ENCODE measurements at regions not wholly inside any gene's neighbourhood (a gene's known extent, or its start where the extent isn't known, plus 50 kb on each side); places are given as distances from the start of the nearest gene placed in this dataset.

DNA sequence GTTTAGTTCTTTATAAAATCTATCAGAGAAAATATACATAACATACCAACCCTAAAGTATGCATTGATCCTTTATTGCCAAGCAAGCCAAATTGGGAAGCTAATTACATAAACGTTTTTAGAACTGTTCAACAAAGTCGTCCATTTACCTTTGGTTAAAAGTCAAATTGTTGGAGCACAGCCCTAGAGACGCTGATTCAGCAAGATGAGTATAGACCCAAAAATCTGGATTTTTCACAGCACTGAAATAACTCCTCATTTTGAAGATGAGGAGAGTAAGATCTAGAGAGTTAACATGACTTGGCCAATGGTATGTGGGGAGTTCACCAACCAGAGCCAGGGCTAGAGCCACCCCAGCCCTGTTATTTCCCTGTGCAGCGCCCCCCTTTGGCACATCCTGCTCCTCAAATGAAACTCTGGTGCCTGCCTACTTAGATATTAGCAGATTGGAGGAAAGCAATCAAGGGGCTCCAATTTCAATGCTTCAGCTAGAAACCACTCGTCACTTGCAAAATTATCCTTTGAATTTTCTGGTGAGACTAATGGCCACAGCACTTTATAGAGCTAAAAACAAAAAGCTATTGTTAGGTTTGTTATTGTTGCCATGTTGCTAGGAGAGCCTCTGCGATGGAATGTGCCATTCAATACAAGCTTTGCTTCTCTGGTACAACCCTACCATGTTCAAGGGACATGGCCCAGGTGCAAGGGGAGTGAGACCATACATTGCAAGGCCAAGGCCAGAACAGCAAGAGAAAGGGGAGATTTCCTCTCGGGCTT is 132.6 kb upstream of the ZEB1 start:
- Histone ChIP-seq H3K4me3 (no peak overlapping the region), H3K9me3 (no peaks in the 10 kb centered on the region), H3K27ac (no peak overlapping the region), H3K4me1 (ENCODE audit: control insufficient read depth in 1 of 2, low read depth in 2 of 2) (peaks cover 7 to 19% of the 10 kb centered on the region in 2 donors), H3K36me3 (no peaks in the 10 kb centered on the region), H3K27me3 (replicated peaks; ENCODE audit: insufficient read depth) (no peaks in the 10 kb centered on the region)
- ATAC-seq (ENCODE audit: insufficient number of reproducible peaks, low FRiP score, low read depth) (no peak), DNase-seq (ENCODE audit: low spot score) (no peak)
- TF ChIP-seq, protein P1, sequence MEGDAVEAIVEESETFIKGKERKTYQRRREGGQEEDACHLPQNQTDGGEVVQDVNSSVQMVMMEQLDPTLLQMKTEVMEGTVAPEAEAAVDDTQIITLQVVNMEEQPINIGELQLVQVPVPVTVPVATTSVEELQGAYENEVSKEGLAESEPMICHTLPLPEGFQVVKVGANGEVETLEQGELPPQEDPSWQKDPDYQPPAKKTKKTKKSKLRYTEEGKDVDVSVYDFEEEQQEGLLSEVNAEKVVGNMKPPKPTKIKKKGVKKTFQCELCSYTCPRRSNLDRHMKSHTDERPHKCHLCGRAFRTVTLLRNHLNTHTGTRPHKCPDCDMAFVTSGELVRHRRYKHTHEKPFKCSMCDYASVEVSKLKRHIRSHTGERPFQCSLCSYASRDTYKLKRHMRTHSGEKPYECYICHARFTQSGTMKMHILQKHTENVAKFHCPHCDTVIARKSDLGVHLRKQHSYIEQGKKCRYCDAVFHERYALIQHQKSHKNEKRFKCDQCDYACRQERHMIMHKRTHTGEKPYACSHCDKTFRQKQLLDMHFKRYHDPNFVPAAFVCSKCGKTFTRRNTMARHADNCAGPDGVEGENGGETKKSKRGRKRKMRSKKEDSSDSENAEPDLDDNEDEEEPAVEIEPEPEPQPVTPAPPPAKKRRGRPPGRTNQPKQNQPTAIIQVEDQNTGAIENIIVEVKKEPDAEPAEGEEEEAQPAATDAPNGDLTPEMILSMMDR (IDR thresholded peaks at IDR 0.05): no peak

DNA sequence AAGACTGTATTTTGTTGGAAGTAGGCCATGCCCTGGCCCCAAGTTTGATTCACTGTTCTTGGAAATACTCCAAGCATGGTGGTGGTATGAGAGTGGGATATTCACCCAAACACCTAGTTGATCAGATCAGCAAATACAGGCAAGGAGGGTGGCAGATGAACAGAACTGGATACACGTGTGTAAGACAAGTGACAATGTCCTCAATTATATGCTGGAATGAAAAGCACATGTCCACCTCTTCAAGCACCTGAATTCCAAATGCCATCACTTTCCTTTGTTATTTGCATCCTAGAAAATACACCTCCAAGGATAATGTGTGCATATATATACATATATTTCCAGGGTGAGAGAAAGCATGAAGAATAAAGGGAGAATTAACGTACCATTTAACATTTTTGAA is 131.8 kb upstream of the ZEB1 start:
- H3K36me3 ChIP-seq: no peaks in the 10 kb centered on the region
- peaks cover 7 to 19% of the 10 kb centered on the region in 2 donors for H3K4me1 ChIP-seq (ENCODE audit: control insufficient read depth in 1 of 2, low read depth in 2 of 2)
- H3K4me3 ChIP-seq: no peak overlapping the region
- H3K9me3 ChIP-seq: no peaks in the 10 kb centered on the region
- H3K27ac ChIP-seq: no peak overlapping the region
- TF ChIP-seq, protein P1 (IDR thresholded peaks at IDR 0.05): no peak
- H3K27me3 ChIP-seq (replicated peaks; ENCODE audit: insufficient read depth): no peaks in the 10 kb centered on the region
- DNase-seq (ENCODE audit: low spot score) (no peak), ATAC-seq (ENCODE audit: insufficient number of reproducible peaks, low FRiP score, low read depth) (no peak)

DNA sequence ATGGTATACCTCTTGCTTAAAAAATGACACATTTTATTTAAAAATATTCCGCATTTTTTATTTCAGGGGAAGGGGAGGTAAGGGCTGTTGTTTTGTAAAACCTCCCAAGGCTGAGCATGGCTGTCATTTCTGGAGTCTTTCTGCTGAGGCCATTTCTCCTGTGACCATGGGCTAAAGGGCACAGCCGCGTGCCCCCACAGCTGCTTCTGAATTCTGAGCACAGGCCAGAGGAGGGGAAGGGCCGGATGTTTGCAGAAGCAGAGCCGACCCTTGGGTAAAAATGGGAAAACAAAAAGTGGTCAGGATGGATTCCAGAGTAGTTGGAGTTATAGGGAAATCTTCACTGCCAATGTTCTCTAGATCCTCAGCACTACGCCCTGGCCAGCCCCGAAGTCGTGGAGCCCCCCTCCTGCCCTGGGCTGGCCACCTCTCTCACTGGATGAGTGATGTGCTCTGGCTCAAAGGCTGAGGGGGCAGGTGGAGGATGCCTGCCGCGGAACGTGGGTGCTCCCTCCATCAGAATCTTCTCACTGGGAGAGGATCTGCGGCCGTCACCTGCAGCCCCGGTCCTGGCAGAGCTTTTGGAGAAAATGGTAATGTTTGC is 131.3 kb upstream of the ZEB1 start:
- H3K27ac ChIP-seq: no peak overlapping the region
- ATAC-seq (ENCODE audit: insufficient number of reproducible peaks, low FRiP score, low read depth): no peak

DNA sequence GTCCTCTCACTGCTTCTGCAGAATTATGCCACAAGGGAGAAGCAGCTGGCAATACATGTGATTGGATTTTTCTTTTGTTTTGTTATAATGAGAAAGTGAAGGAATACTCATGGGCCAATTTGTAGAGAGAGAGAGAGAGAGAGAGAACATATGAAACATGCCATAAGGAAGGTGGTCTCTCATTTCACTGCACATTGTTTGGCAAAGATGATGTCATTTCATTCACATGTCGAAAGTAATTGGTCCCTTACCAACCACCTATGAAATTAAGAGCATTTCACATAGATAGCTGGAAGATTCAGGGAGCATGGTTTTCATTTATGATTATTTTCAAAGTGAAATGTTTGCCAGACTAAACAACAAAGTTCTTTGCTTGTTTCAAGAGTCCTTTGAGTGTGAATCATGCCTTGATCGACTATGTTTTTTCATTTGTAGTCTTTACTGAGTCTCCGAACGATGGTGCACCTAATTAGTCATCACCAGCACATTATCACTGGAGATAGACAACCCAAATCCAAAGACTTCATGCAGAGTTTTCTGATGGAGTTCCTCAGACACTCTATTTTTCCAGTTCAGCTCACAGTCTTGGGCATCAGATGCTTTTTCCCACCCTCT is 130.1 kb upstream of the ZEB1 start:
- no peak overlapping the region for H3K27ac ChIP-seq
- TF ChIP-seq, protein P1 (IDR thresholded peaks at IDR 0.05): no peak
- H3K4me1 ChIP-seq (ENCODE audit: control insufficient read depth in 1 of 2, low read depth in 2 of 2): peaks cover 7 to 19% of the 10 kb centered on the region in 2 donors
- H3K27me3 ChIP-seq (replicated peaks; ENCODE audit: insufficient read depth): no peaks in the 10 kb centered on the region
- no peak overlapping the region for H3K4me3 ChIP-seq
- no peak for ATAC-seq (ENCODE audit: insufficient number of reproducible peaks, low FRiP score, low read depth)
- no peak for DNase-seq (ENCODE audit: low spot score)
- H3K9me3 ChIP-seq: no peaks in the 10 kb centered on the region
- no peaks in the 10 kb centered on the region for H3K36me3 ChIP-seq

More for the DNA sequence above, 131.3 kb upstream of the ZEB1 start:
- Histone ChIP-seq H3K4me1 (ENCODE audit: control insufficient read depth in 1 of 2, low read depth in 2 of 2) (peaks cover 7 to 19% of the 10 kb centered on the region in 2 donors), H3K9me3 (no peaks in the 10 kb centered on the region), H3K27me3 (replicated peaks; ENCODE audit: insufficient read depth) (no peaks in the 10 kb centered on the region), H3K4me3 (no peak overlapping the region), H3K36me3 (no peaks in the 10 kb centered on the region)
- TF ChIP-seq, protein P1 (IDR thresholded peaks at IDR 0.05): no peak
- DNase-seq (ENCODE audit: low spot score): no peak

DNA sequence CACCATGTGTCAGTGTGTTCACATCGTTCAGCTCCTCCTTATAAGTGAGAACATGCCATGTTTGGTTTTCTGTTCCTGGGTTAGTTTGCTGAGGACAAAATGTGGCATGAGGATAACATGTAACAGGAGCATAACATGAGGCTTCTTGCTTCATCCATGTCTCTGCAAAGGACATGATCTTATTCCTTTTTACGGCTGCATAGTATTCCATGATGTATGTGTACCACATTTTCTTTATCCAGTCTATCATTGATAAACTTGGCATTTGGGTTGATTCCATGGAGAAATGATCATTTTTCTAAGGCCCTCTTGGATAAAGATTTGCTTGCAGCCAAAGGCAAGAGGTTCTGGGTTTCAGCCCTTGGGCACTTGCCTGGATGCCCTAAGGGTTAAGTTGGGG is 128.5 kb upstream of the ZEB1 start:
- DNase-seq (ENCODE audit: low spot score): no peak
- ATAC-seq (ENCODE audit: insufficient number of reproducible peaks, low FRiP score, low read depth): no peak
- TF ChIP-seq, protein P1 (IDR thresholded peaks at IDR 0.05): no peak

More for the DNA sequence above, 128.5 kb upstream of the ZEB1 start:
- Histone ChIP-seq H3K36me3 (no peaks in the 10 kb centered on the region), H3K4me1 (ENCODE audit: control insufficient read depth in 1 of 2, low read depth in 2 of 2) (peaks cover 7 to 19% of the 10 kb centered on the region in 2 donors), H3K4me3 (no peak overlapping the region), H3K9me3 (no peaks in the 10 kb centered on the region), H3K27ac (no peak overlapping the region), H3K27me3 (replicated peaks; ENCODE audit: insufficient read depth) (no peaks in the 10 kb centered on the region)

All from thoracic aorta (tissue), 2 donors.